Activated naive CD8-positive, alpha-beta T cell treated with anti-CD3 and anti-CD28 coated beads for 36 hours (primary cell): ENCODE measurements at regions not wholly inside any gene's neighbourhood (a gene's known extent, or its start where the extent isn't known, plus 50 kb on each side); places are given as distances from the start of the nearest gene placed in this dataset.

Experiments
- DNase-seq: peaks from one replicate; pipeline ENCODE4 v3.0.0; 2021
- H3K27ac Mint-ChIP-seq: one replicate; pipeline ENCODE4 v1.8.0; 2022; ENCODE audit warnings: mild to moderate bottlenecking, moderate library complexity, mixed read lengths
- H3K27me3 Mint-ChIP-seq: one replicate; pipeline ENCODE4 v1.8.0; 2022; ENCODE audit warnings: mild to moderate bottlenecking, mixed read lengths
- H3K36me3 Mint-ChIP-seq: one replicate; pipeline ENCODE4 v1.8.0; 2021; ENCODE audit warnings: mild to moderate bottlenecking, mixed read lengths
- H3K4me1 Mint-ChIP-seq: one replicate; pipeline ENCODE4 v1.8.0; 2021; ENCODE audit warnings: mixed read lengths
- H3K4me3 Mint-ChIP-seq: one replicate; pipeline ENCODE4 v1.8.0; 2022; ENCODE audit warnings: mild to moderate bottlenecking, moderate library complexity, mixed read lengths
- H3K9me3 Mint-ChIP-seq: one replicate; pipeline ENCODE4 v1.8.0; 2022; ENCODE audit warnings: mixed read lengths

DNA sequence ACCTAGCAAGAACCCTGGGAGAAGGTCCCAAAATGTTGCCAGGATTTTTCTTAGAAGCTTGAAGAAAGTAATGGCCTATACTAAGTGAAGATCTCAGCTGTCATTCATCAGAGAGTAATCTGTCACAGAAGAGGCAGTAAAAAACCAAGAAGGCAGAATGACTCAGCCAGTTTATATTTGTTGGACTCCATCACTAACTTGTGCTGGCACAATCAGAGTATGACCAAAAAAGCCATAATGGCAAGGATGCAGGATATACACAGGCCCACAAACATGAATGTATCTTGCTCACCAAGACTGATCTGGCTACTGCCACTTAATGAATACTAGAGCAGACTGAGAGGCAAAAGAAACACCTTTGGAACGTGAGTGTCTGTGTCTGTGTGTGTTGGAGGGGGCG, 104.0 kb upstream of the POU5F2 start:
- H3K27me3 Mint-ChIP-seq = no peaks in the 10 kb centered on the region
- peaks cover 21% of the 10 kb centered on the region for H3K9me3 Mint-ChIP-seq
- H3K36me3 Mint-ChIP-seq = peaks cover 49% of the 10 kb centered on the region
- H3K4me3 Mint-ChIP-seq = no peak overlapping the region
- no peak for DNase-seq
- no peaks in the 10 kb centered on the region for H3K4me1 Mint-ChIP-seq
- no peak overlapping the region for H3K27ac Mint-ChIP-seq

DNA sequence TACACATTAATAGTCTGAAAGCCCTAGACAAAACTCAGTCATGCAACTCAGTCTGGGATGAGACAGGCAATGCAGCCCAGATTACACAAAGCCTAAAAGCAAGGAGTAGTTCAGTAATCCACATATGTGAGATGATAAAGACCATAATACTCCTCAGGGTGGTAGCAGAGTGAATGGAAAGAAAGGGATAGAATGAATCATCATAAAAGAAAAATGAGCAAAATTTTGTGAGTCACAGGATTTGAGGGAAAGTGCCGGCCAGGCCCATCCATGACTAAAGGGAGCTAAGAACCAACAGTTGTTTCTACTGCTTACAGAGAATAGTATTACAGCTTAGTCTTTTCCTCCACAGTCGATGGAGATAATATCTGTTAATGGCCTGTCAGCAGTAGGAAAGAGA, 90.0 kb upstream of the POU5F2 start:
- Mint-ChIP-seq H3K4me1 (no peaks in the 10 kb centered on the region), H3K9me3 (peaks cover 12% of the 10 kb centered on the region), H3K27me3 (no peaks in the 10 kb centered on the region), H3K27ac (no peak overlapping the region), H3K36me3 (peaks cover 45% of the 10 kb centered on the region), H3K4me3 (no peak overlapping the region)
- DNase-seq = no peak

DNA sequence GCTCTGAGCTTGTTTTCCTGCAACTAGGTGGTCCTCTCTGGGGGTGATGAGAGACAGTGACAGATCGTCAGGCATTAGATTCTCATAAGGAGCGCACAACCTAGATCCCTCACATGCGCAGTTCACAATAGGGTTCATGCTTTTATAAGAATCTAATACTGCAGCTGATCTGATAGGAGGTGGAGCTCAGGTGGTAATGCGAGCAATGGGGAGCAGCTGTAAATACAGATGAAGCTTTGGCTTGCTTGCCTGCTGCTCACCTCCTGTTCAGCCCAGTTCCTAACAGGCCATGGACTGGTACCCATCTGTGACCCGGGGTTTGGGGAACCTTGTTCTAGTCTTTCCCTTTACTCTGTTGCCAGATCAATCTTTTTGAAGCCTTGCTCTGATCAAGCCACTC, 89.5 kb upstream of the POU5F2 start:
- Mint-ChIP-seq H3K36me3 (peaks cover 42% of the 10 kb centered on the region), H3K4me3 (no peak overlapping the region), H3K27ac (no peak overlapping the region), H3K9me3 (peaks cover 12% of the 10 kb centered on the region), H3K27me3 (no peaks in the 10 kb centered on the region), H3K4me1 (no peaks in the 10 kb centered on the region)
- no peak for DNase-seq

DNA sequence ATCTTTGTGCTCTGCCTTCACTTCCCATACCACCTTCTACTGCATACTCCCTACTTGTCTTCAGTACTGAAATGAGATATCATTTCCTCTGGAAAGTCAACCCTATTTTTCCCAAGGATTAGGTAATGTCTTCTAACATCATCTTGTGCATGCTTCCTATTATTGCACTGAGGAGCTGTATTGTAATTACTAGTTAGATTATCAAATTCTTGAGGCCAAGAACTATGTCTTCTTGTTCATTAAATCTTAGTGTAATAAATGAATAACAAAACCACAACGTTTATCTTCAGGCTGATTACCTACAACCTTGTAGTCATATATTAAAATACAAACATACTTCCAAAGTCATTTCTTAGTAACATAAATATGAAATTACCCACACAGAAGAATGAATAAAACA, 87.9 kb upstream of the POU5F2 start:
- H3K27ac Mint-ChIP-seq = no peak overlapping the region
- peaks cover 51% of the 10 kb centered on the region for H3K36me3 Mint-ChIP-seq
- H3K4me3 Mint-ChIP-seq = no peak overlapping the region
- DNase-seq = no peak
- no peaks in the 10 kb centered on the region for H3K4me1 Mint-ChIP-seq
- H3K9me3 Mint-ChIP-seq = peaks cover 15% of the 10 kb centered on the region
- H3K27me3 Mint-ChIP-seq = no peaks in the 10 kb centered on the region

DNA sequence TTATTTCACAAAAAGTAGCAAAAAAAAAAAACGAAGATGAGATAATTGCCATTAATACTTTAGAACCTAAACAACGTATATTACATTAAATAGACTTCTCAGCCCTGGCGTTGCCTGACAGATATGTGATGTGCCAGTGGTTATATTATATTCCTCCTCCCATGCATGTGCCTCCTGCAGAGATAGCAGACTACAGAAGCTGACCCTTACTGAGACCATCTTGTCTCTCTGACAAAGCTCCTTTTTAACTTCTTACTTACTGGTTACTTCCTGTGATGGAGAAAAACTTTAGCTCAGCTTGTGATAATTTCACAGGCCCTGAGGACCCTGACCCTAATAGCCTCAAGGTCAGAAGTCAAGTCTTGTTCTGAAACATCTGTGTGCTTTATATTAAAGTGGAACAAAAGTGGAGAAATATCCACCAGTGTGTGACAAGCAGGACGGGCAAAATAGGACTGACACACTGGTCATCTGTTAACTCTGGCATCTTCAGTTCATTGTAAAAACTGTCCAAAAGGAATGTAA, 80.6 kb upstream of the POU5F2 start:
- H3K36me3 Mint-ChIP-seq = peaks cover 31% of the 10 kb centered on the region
- H3K27me3 Mint-ChIP-seq = no peaks in the 10 kb centered on the region
- DNase-seq = no peak
- H3K27ac Mint-ChIP-seq = no peak overlapping the region
- no peaks in the 10 kb centered on the region for H3K4me1 Mint-ChIP-seq
- H3K4me3 Mint-ChIP-seq = no peak overlapping the region
- H3K9me3 Mint-ChIP-seq = peaks cover 4% of the 10 kb centered on the region

GRCh38 chr5:93819668-93820067, 78.3 kb upstream of the POU5F2 start:
- no peak for DNase-seq
- Mint-ChIP-seq H3K36me3 (peaks cover 19% of the 10 kb centered on the region), H3K9me3 (peaks cover 2% of the 10 kb centered on the region), H3K4me3 (no peak overlapping the region), H3K4me1 (no peaks in the 10 kb centered on the region), H3K27ac (no peak overlapping the region), H3K27me3 (no peaks in the 10 kb centered on the region)

DNA sequence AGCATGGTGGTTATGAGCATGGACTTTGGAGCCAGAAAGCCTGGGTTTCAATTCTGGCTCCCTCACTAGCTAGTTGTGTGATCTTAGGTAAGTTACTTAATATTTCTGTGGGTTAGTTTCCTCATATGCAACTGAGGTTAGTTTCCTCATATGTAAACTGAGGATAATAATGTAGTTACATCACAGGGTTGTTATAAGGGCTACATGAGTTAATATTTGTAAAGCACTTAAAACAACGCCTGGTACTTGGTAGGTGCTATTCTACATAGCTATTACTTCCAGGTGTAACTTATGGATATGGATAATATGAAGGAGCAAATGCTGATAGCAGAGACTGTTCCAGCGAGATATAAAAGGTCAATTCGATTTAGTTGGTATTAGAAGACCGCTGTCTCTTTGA, 69.4 kb upstream of the POU5F2 start:
- Mint-ChIP-seq H3K9me3 (no peaks in the 10 kb centered on the region), H3K36me3 (peaks cover 2% of the 10 kb centered on the region), H3K27ac (no peak overlapping the region), H3K4me1 (no peaks in the 10 kb centered on the region), H3K4me3 (no peak overlapping the region), H3K27me3 (no peaks in the 10 kb centered on the region)
- DNase-seq = no peak

- Mint-ChIP-seq H3K27me3 (no peaks in the 10 kb centered on the region), H3K4me3 (no peak overlapping the region), H3K9me3 (no peaks in the 10 kb centered on the region), H3K27ac (no peak overlapping the region), H3K4me1 (no peaks in the 10 kb centered on the region), H3K36me3 (peaks cover 2% of the 10 kb centered on the region)
- no peak for DNase-seq
Observed at GRCh38 chr5:93809430-93809829, 68.0 kb upstream of the POU5F2 start.

- no peak for DNase-seq
- H3K27ac Mint-ChIP-seq = no peak overlapping the region
- H3K27me3 Mint-ChIP-seq = no peaks in the 10 kb centered on the region
- no peaks in the 10 kb centered on the region for H3K36me3 Mint-ChIP-seq
- H3K9me3 Mint-ChIP-seq = no peaks in the 10 kb centered on the region
- H3K4me3 Mint-ChIP-seq = no peak overlapping the region
- no peaks in the 10 kb centered on the region for H3K4me1 Mint-ChIP-seq
Observed at GRCh38 chr5:93807846-93808245, 66.4 kb upstream of the POU5F2 start.

- Mint-ChIP-seq H3K27ac (no peak overlapping the region), H3K4me3 (no peak overlapping the region), H3K4me1 (peaks cover 4% of the 10 kb centered on the region), H3K9me3 (no peaks in the 10 kb centered on the region), H3K36me3 (no peaks in the 10 kb centered on the region), H3K27me3 (no peaks in the 10 kb centered on the region)
- no peak for DNase-seq
Observed at GRCh38 chr5:93805616-93806379, 64.4 kb upstream of the POU5F2 start.

GRCh38 chr5:93800988-93801811, 59.8 kb upstream of the POU5F2 start:
- no peak for DNase-seq
- Mint-ChIP-seq H3K4me1 (peaks cover 4% of the 10 kb centered on the region), H3K9me3 (no peaks in the 10 kb centered on the region), H3K27ac (no peak overlapping the region), H3K36me3 (no peaks in the 10 kb centered on the region), H3K27me3 (no peaks in the 10 kb centered on the region), H3K4me3 (no peak overlapping the region)

GRCh38 chr5:93794954-93795353, 53.6 kb upstream of the POU5F2 start:
- Mint-ChIP-seq H3K4me1 (no peaks in the 10 kb centered on the region), H3K4me3 (no peak overlapping the region), H3K27ac (no peak overlapping the region), H3K36me3 (peaks cover 13% of the 10 kb centered on the region), H3K27me3 (no peaks in the 10 kb centered on the region), H3K9me3 (no peaks in the 10 kb centered on the region)
- DNase-seq = no peak

DNA sequence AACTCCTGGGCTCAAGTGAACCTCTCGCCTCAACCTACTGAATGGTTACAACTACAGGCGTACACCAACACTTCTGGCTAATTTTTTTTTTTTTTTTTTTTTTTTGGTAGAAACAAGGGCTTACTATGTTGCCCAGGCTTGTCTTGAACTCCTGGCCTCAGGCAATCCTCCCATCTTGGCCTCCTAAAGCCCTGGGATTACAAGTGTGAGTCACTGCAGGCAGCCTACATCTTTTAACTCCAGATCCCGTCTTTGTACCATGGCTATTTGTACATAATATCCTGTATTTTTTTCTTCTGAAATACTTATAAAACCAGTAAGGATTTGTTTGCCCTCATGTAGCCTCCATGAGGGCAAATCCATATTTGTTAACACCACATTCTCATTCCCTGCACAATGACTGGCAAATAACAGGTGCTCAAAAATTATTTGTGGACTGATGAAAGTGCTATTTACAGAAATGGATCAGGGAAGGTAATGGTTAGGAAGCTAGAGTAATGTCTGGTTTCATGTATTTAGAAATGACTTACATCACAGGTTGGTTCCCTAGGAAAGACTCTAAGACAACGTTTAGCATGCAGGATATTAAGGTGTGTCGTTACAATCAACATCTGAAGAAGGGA, 51.9 kb upstream of the POU5F2 start:
- Mint-ChIP-seq H3K9me3 (no peaks in the 10 kb centered on the region), H3K27me3 (no peaks in the 10 kb centered on the region), H3K4me1 (no peaks in the 10 kb centered on the region), H3K4me3 (no peak overlapping the region), H3K27ac (no peak overlapping the region), H3K36me3 (peaks cover 13% of the 10 kb centered on the region)
- no peak for DNase-seq

- no peak for DNase-seq
- H3K36me3 Mint-ChIP-seq = peaks cover 13% of the 10 kb centered on the region
- no peaks in the 10 kb centered on the region for H3K27me3 Mint-ChIP-seq
- no peaks in the 10 kb centered on the region for H3K4me1 Mint-ChIP-seq
- no peak overlapping the region for H3K27ac Mint-ChIP-seq
- no peaks in the 10 kb centered on the region for H3K9me3 Mint-ChIP-seq
- H3K4me3 Mint-ChIP-seq = no peak overlapping the region
Observed at GRCh38 chr5:93791518-93791972, 50.1 kb upstream of the POU5F2 start.
